ENCODE measurements at regions not wholly inside any gene's neighbourhood (a gene's known extent, or its start where the extent isn't known, plus 50 kb on each side); places are given as distances from the start of the nearest gene placed in this dataset.

GRCh38 chr2:105518897-105519296 lies 120.0 kb upstream of the FHL2 start:
- TF ChIP-seq EZH2 (IDR thresholded peaks at IDR 0.05; ENCODE audit: borderline replicate concordance, low read depth, low read length, poor library complexity, severe bottlenecking) (no peak), CTCF (conservative IDR thresholded peaks at IDR 0.05; ENCODE audit: low read depth, low read length) (no peak)
- intact Hi-C loops (cut with micrococcal nuclease; ENCODE audit: unreplicated experiment) = no loop called here
- no peaks in the 10 kb centered on the region for H3K36me3 ChIP-seq (ENCODE audit: insufficient read depth, low read length, poor library complexity, severe bottlenecking)
- no peak overlapping the region for H3K27ac ChIP-seq (ENCODE audit: low read depth, low read length, poor library complexity, severe bottlenecking)
- H3K27me3 ChIP-seq (replicated peaks; ENCODE audit: insufficient read depth, low read depth, low read length, poor library complexity) = peaks cover 10% of the 10 kb centered on the region
- H3K9me3 ChIP-seq (ENCODE audit: low read depth, low read length, poor library complexity, severe bottlenecking) = no peaks in the 10 kb centered on the region
- H3K4me1 ChIP-seq (ENCODE audit: insufficient read depth, low read length, poor library complexity, severe bottlenecking) = no peaks in the 10 kb centered on the region
- CTCF ChIA-PET = no interaction called here
- POLR2A ChIA-PET (ENCODE audit: low non-redundant PET) = no interaction called here
- no TSS peak for BruUV-seq (replicated peaks)
- no peak for DNase-seq (ENCODE audit: low spot score)
- no peak overlapping the region for H3K4me3 ChIP-seq (ENCODE audit: low read depth, low read length, poor library complexity, severe bottlenecking)

GRCh38 chr2:105517814-105518705 lies 119.2 kb upstream of the FHL2 start:
- BruUV-seq (replicated peaks) = no TSS peak
- no peak for TF ChIP-seq EZH2 (IDR thresholded peaks at IDR 0.05; ENCODE audit: borderline replicate concordance, low read depth, low read length, poor library complexity, severe bottlenecking)
- TF ChIP-seq CTCF (conservative IDR thresholded peaks at IDR 0.05; ENCODE audit: low read depth, low read length) = no peak
- Histone ChIP-seq H3K36me3 (ENCODE audit: insufficient read depth, low read length, poor library complexity, severe bottlenecking) (no peaks in the 10 kb centered on the region), H3K27me3 (replicated peaks; ENCODE audit: insufficient read depth, low read depth, low read length, poor library complexity) (peaks cover 18% of the 10 kb centered on the region), H3K27ac (ENCODE audit: low read depth, low read length, poor library complexity, severe bottlenecking) (no peak overlapping the region), H3K4me1 (ENCODE audit: insufficient read depth, low read length, poor library complexity, severe bottlenecking) (no peaks in the 10 kb centered on the region), H3K4me3 (ENCODE audit: low read depth, low read length, poor library complexity, severe bottlenecking) (no peak overlapping the region), H3K9me3 (ENCODE audit: low read depth, low read length, poor library complexity, severe bottlenecking) (no peaks in the 10 kb centered on the region)
- intact Hi-C loops (cut with micrococcal nuclease; ENCODE audit: unreplicated experiment) = no loop called here
- DNase-seq (ENCODE audit: low spot score) = no peak
- ChIA-PET POLR2A (ENCODE audit: low non-redundant PET) (no interaction called here), CTCF (no interaction called here)

GRCh38 chr2:105515581-105516415 lies 116.9 kb upstream of the FHL2 start:
- BruUV-seq (replicated peaks) = no TSS peak
- intact Hi-C loops (cut with micrococcal nuclease; ENCODE audit: unreplicated experiment) = no loop called here
- H3K9me3 ChIP-seq (ENCODE audit: low read depth, low read length, poor library complexity, severe bottlenecking) = no peaks in the 10 kb centered on the region
- CTCF ChIA-PET = no interaction called here
- H3K27ac ChIP-seq (ENCODE audit: low read depth, low read length, poor library complexity, severe bottlenecking) = no peak overlapping the region
- no peak for TF ChIP-seq CTCF (conservative IDR thresholded peaks at IDR 0.05; ENCODE audit: low read depth, low read length)
- TF ChIP-seq EZH2 (IDR thresholded peaks at IDR 0.05; ENCODE audit: borderline replicate concordance, low read depth, low read length, poor library complexity, severe bottlenecking) = no peak
- no peak for DNase-seq (ENCODE audit: low spot score)
- no peaks in the 10 kb centered on the region for H3K4me1 ChIP-seq (ENCODE audit: insufficient read depth, low read length, poor library complexity, severe bottlenecking)
- H3K27me3 ChIP-seq (replicated peaks; ENCODE audit: insufficient read depth, low read depth, low read length, poor library complexity) = peaks cover 33% of the 10 kb centered on the region
- POLR2A ChIA-PET (ENCODE audit: low non-redundant PET) = no interaction called here
- H3K36me3 ChIP-seq (ENCODE audit: insufficient read depth, low read length, poor library complexity, severe bottlenecking) = no peaks in the 10 kb centered on the region
- H3K4me3 ChIP-seq (ENCODE audit: low read depth, low read length, poor library complexity, severe bottlenecking) = no peak overlapping the region
